IMR-90 (cell line): ENCODE measurements at regions not wholly inside any gene's neighbourhood (a gene's known extent, or its start where the extent isn't known, plus 50 kb on each side); places are given as distances from the start of the nearest gene placed in this dataset.

Experiments
- ATAC-seq: fragments of 200-7000 bp; cut with Tn5 transposase; 2 replicates; pipeline ENCODE4 v1.9.1; 2020; ENCODE audit warnings: low read depth, mild to moderate bottlenecking, moderate library complexity
- BruUV-seq: library from RNA; stranded (reverse); fragments of 400-500 nt; replicated peaks from 2 replicates; lab custom pipeline; 2021; lab: Mats Ljungman, UMichigan
- CTCF ChIA-PET: fragments of 300-600 bp; formaldehyde crosslinking; extraction: SDS; loops from one replicate; lab custom pipeline; 2021; ENCODE audit warnings: antibody characterized with exemption; lab: Yijun Ruan, JAX
- POLR2A ChIA-PET: fragments of 300-600 bp; sonication (Branson Sonifier 250); formaldehyde crosslinking; loops from one replicate; lab custom pipeline; 2022; ENCODE audit warnings: antibody characterized with exemption; ENCODE audit not compliant: unreplicated experiment; lab: Charles Lee
- DNase-seq: peaks from one replicate; pipeline ENCODE4 v3.0.0; 2013
- H2AFZ ChIP-seq: replicated peaks from 2 replicates; pipeline ENCODE3; 2013; ENCODE audit warnings: low read length, mild to moderate bottlenecking; ENCODE audit not compliant: poor library complexity
- H2AK5ac ChIP-seq: 2 replicates; pipeline ENCODE4 v1.6.1; 2013; ENCODE audit warnings: low read depth, low read length, inconsistent platforms
- H2AK9ac ChIP-seq: replicated peaks from 2 replicates; pipeline ENCODE3; 2013; ENCODE audit warnings: mild to moderate bottlenecking, low read depth, low read length, moderate library complexity; ENCODE audit not compliant: poor library complexity
- H2BK120ac ChIP-seq: 2 replicates; pipeline ENCODE4 v1.6.1; 2013; ENCODE audit warnings: low read depth, low read length, inconsistent platforms
- H2BK15ac ChIP-seq: 3 replicates; pipeline ENCODE4 v1.6.1; 2013; ENCODE audit warnings: low read depth, low read length, inconsistent platforms
- H2BK20ac ChIP-seq: 2 replicates; pipeline ENCODE4 v1.6.1; 2013; ENCODE audit warnings: low read depth, mild to moderate bottlenecking, inconsistent platforms, low read length, moderate library complexity
- H2BK5ac ChIP-seq: 2 replicates; pipeline ENCODE4 v1.6.1; 2013; ENCODE audit warnings: mild to moderate bottlenecking, low read depth, low read length, inconsistent platforms; ENCODE audit not compliant: poor library complexity, severe bottlenecking
- H3K14ac ChIP-seq: replicated peaks from 2 replicates; pipeline ENCODE4 v1.6.1; 2013; ENCODE audit warnings: low read depth, low read length, inconsistent platforms
- H3K18ac ChIP-seq: 2 replicates; pipeline ENCODE4 v1.6.1; 2013; ENCODE audit warnings: low read depth, low read length, control low read depth
- H3K23ac ChIP-seq: 2 replicates; pipeline ENCODE4 v1.6.1; 2013; ENCODE audit warnings: low read depth, low read length, inconsistent platforms
- H3K27ac ChIP-seq: 2 replicates; pipeline ENCODE4 v1.5.1; 2013; ENCODE audit warnings: mild to moderate bottlenecking, control low read depth, low read length; ENCODE audit not compliant: insufficient read depth
- H3K27me3 ChIP-seq: 2 replicates; pipeline ENCODE4 v1.6.1; 2013; ENCODE audit warnings: low read length; ENCODE audit not compliant: control insufficient read depth, insufficient read depth
- H3K36me3 ChIP-seq: 2 replicates; pipeline ENCODE4 v1.6.1; 2013; ENCODE audit warnings: low read length, mixed read lengths; ENCODE audit not compliant: control insufficient read depth, insufficient read depth
- H3K4ac ChIP-seq: 2 replicates; pipeline ENCODE4 v1.6.1; 2013; ENCODE audit warnings: low read depth, low read length, inconsistent platforms
- H3K4me1 ChIP-seq: 2 replicates; pipeline ENCODE4 v1.6.1; 2013; ENCODE audit warnings: low read length, mixed read lengths; ENCODE audit not compliant: control insufficient read depth, insufficient read depth
- H3K4me2 ChIP-seq: 2 replicates; pipeline ENCODE4 v1.6.1; 2013; ENCODE audit warnings: low read depth, mild to moderate bottlenecking, control low read depth, low read length, moderate library complexity
- H3K4me3 ChIP-seq: 2 replicates; pipeline ENCODE4 v1.5.1; 2013; ENCODE audit warnings: low read depth, mild to moderate bottlenecking, control low read depth, low read length, moderate library complexity; ENCODE audit not compliant: insufficient read depth
- H3K56ac ChIP-seq: 2 replicates; pipeline ENCODE4 v1.6.1; 2013; ENCODE audit warnings: low read length, inconsistent platforms; ENCODE audit not compliant: insufficient read depth; ENCODE audit errors: extremely low read depth
- H3K79me1 ChIP-seq, 2 experiments: 2 replicates each; pipeline ENCODE4 v1.6.1; 2013; ENCODE audit warnings: low read length in 2 of 2, inconsistent platforms in 1 of 2, low read depth in 1 of 2
- H3K9ac ChIP-seq: 2 replicates; pipeline ENCODE4 v1.6.1; 2013; ENCODE audit warnings: low read depth, low read length, control low read depth
- H3K9me1 ChIP-seq: 2 replicates; pipeline ENCODE4 v1.6.1; 2013; ENCODE audit warnings: low read length, inconsistent platforms; ENCODE audit not compliant: insufficient read depth
- H3K9me3 ChIP-seq: 2 replicates; pipeline ENCODE4 v1.6.1; 2013; ENCODE audit warnings: low read length; ENCODE audit not compliant: control insufficient read depth, insufficient read depth
- H4K20me1 ChIP-seq: 2 replicates; pipeline ENCODE4 v1.6.1; 2013; ENCODE audit warnings: low read length, inconsistent platforms; ENCODE audit not compliant: insufficient read depth
- H4K5ac ChIP-seq: 2 replicates; pipeline ENCODE4 v1.6.1; 2013; ENCODE audit warnings: mild to moderate bottlenecking, low read depth, low read length, control low read depth
- H4K8ac ChIP-seq, 2 experiments: 2 replicates each; pipeline ENCODE4 v1.6.1; 2013; ENCODE audit warnings: low read depth in 2 of 2, low read length in 2 of 2, control low read depth in 1 of 2, inconsistent platforms in 1 of 2
- H4K91ac ChIP-seq: 2 replicates; pipeline ENCODE4 v1.6.1; 2013; ENCODE audit warnings: low read depth, low read length, inconsistent platforms; ENCODE audit not compliant: insufficient read depth
- BHLHE40 ChIP-seq: fragments of 150-350 bp; IDR thresholded peaks from 2 replicates; pipeline ENCODE4 v1.6.1; 2016; ENCODE audit warnings: mild to moderate bottlenecking, low read depth, low read length
- CEBPB ChIP-seq: IDR thresholded peaks from 2 replicates; pipeline ENCODE4 v1.6.1; 2012; ENCODE audit warnings: low read depth, low read length, improper control_type of control experiment
- CHD1 ChIP-seq: IDR thresholded peaks from 2 replicates; pipeline ENCODE4 v1.6.1; 2012; ENCODE audit warnings: low read depth, low read length, improper control_type of control experiment
- FOS ChIP-seq: fragments of 150-350 bp; IDR thresholded peaks from 2 replicates; pipeline ENCODE4 v1.6.1; 2016; ENCODE audit warnings: low read depth, low read length
- MAFK ChIP-seq: IDR thresholded peaks from 2 replicates; pipeline ENCODE4 v1.6.1; 2012; ENCODE audit warnings: low read depth, low read length, improper control_type of control experiment
- MAZ ChIP-seq: IDR thresholded peaks from 2 replicates; pipeline ENCODE4 v1.6.1; 2012; ENCODE audit warnings: low read depth, mild to moderate bottlenecking, low read length, improper control_type of control experiment, moderate library complexity, borderline replicate concordance
- MXI1 ChIP-seq: IDR thresholded peaks from 2 replicates; pipeline ENCODE4 v1.6.1; 2012; ENCODE audit warnings: low read depth, mild to moderate bottlenecking, low read length, moderate library complexity, borderline replicate concordance
- NFE2L2 ChIP-seq: fragments of 150-350 bp; IDR thresholded peaks from 2 replicates; pipeline ENCODE4 v1.6.1; 2016; ENCODE audit warnings: low read depth, mild to moderate bottlenecking, low read length
- POLR2A ChIP-seq: IDR thresholded peaks from 2 replicates; pipeline ENCODE4 v1.6.1; 2012; ENCODE audit warnings: mild to moderate bottlenecking, low read depth, low read length
- RAD21 ChIP-seq: IDR thresholded peaks from 2 replicates; pipeline ENCODE4 v1.6.1; 2012; ENCODE audit warnings: low read length, improper control_type of control experiment
- RCOR1 ChIP-seq: IDR thresholded peaks from 2 replicates; pipeline ENCODE4 v1.6.1; 2012; ENCODE audit warnings: mild to moderate bottlenecking, low read length, improper control_type of control experiment; ENCODE audit not compliant: insufficient replicate concordance
- RFX5 ChIP-seq: IDR thresholded peaks from 2 replicates; pipeline ENCODE4 v1.8.0; 2012; ENCODE audit warnings: low read depth, mild to moderate bottlenecking, low read length, moderate library complexity
- SMC3 ChIP-seq: fragments of 150-350 bp; IDR thresholded peaks from 2 replicates; pipeline ENCODE4 v1.6.1; 2016; ENCODE audit warnings: low read depth, mild to moderate bottlenecking, antibody characterized with exemption, low read length, moderate library complexity
- WGBS, 2 experiments: methylation state at CpG; one replicate each; pipeline versions ENCODE4 v1.1.5 to v1.1.7; 2013; ENCODE audit warnings: missing lambda C conversion rate in 2 of 2; ENCODE audit not compliant: insufficient read length in 1 of 2; ENCODE audit errors: extremely low coverage in 2 of 2; 5-methylcytosine and 5-hydroxymethylcytosine counted together
- dilution Hi-C: fragments of 300-500 bp; cut with HindIII; formaldehyde crosslinking; loops from one replicate; pipeline ENCODE4 v1.14.3; 2018; ENCODE audit warnings: low sequenced_read_pairs; ENCODE audit not compliant: unreplicated experiment
- in situ Hi-C: fragments of 300-500 bp; cut with MboI; formaldehyde crosslinking; loops from 3 replicates; pipeline ENCODE4 v1.14.3; 2019; ENCODE audit warnings: low sequenced_read_pairs, inconsistent platforms, mixed read lengths
- intact Hi-C: fragments of 100-400 bp; cut with micrococcal nuclease; formaldehyde crosslinking; loops from 2 replicates; pipeline ENCODE4 v1.10.0; 2022
- TF ChIP-seq, protein P1 (sequence below): conservative IDR thresholded peaks from 2 replicates; pipeline ENCODE4 v1.5.1; 2012; ENCODE audit warnings: mild to moderate bottlenecking, low read depth, low read length, improper control_type of control experiment
- TF ChIP-seq, protein P2 (sequence below): fragments of 150-350 bp; IDR thresholded peaks from 2 replicates; pipeline ENCODE4 v1.6.1; 2017; ENCODE audit warnings: mild to moderate bottlenecking, antibody characterized with exemption, low read length, low read depth
- TF ChIP-seq, protein P3 (sequence below): fragments of 150-350 bp; IDR thresholded peaks from 2 replicates; pipeline ENCODE4 v1.6.1; 2016; ENCODE audit warnings: low read depth, mild to moderate bottlenecking, low read length, moderate library complexity, borderline replicate concordance

DNA sequence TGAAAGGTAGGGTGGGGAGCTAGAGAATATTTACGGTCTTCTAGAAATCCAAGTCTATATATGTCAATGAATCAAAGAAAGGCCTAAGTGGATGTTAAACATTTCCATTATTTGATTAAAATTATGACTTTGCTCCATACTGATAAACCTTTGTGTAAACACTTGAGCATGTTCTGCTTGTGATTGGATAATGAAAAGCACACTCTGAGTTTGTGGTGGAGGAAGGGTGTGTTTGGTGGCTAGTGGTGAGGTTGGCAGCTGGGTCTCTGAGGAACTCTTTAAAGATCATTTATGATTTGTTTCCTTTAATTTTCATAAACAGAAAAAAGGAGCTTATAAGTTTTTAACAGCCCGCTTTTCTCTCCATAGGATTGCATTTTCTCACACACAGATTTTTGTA is 84.7 kb downstream of the RFPL4B start:
- Histone ChIP-seq H3K18ac (no peak overlapping the region), H2BK20ac (no peak overlapping the region), H3K9ac (no peak overlapping the region), H3K9me1 (no peaks in the 10 kb centered on the region), H3K79me1 (no peaks in the 10 kb centered on the region), H3K36me3 (no peaks in the 10 kb centered on the region), H4K8ac (no peak overlapping the region), H3K27ac (no peak overlapping the region), H2BK5ac (no peak overlapping the region), H3K4ac (no peak overlapping the region), H3K14ac (no peak overlapping the region), H3K9me3 (0 out of 2 replicates have a peak, but pooled peaks cover 1% of the 10 kb centered on the region), H2AFZ (no peak overlapping the region), H3K4me3 (no peak overlapping the region), H4K20me1 (no peaks in the 10 kb centered on the region), H3K4me2 (no peak overlapping the region), H4K5ac (no peak overlapping the region), H3K56ac (no peak overlapping the region), H2BK15ac (no peak overlapping the region), H2BK120ac (no peak overlapping the region), H3K27me3 (no peaks in the 10 kb centered on the region), H2AK5ac (no peak overlapping the region), H3K4me1 (no peaks in the 10 kb centered on the region; the same call in 1 of the 2 replicates), H4K91ac (no peak overlapping the region), H2AK9ac (no peak overlapping the region), H3K23ac (no peak overlapping the region)
- DNase-seq, result no peak
- in situ Hi-C loops (no loop called here), intact Hi-C loops (no loop called here), dilution Hi-C loops (no loop called here)
- WGBS, 2 experiments, result no CpG with 5 or more reads among the region's 2 CpGs
- ATAC-seq, result no peak
- ChIA-PET CTCF (no interaction called here), POLR2A (no interaction called here)
- BruUV-seq, result no TSS peak
- TF ChIP-seq, protein P1, sequence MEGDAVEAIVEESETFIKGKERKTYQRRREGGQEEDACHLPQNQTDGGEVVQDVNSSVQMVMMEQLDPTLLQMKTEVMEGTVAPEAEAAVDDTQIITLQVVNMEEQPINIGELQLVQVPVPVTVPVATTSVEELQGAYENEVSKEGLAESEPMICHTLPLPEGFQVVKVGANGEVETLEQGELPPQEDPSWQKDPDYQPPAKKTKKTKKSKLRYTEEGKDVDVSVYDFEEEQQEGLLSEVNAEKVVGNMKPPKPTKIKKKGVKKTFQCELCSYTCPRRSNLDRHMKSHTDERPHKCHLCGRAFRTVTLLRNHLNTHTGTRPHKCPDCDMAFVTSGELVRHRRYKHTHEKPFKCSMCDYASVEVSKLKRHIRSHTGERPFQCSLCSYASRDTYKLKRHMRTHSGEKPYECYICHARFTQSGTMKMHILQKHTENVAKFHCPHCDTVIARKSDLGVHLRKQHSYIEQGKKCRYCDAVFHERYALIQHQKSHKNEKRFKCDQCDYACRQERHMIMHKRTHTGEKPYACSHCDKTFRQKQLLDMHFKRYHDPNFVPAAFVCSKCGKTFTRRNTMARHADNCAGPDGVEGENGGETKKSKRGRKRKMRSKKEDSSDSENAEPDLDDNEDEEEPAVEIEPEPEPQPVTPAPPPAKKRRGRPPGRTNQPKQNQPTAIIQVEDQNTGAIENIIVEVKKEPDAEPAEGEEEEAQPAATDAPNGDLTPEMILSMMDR, result no peak
- TF ChIP-seq MXI1 (no peak), SMC3 (no peak), POLR2A (no peak), MAZ (no peak), RAD21 (no peak), CHD1 (no peak), FOS (no peak), MAFK (no peak), NFE2L2 (no peak), CEBPB (no peak), RFX5 (no peak), RCOR1 (no peak), BHLHE40 (no peak)
- TF ChIP-seq, protein P2, sequence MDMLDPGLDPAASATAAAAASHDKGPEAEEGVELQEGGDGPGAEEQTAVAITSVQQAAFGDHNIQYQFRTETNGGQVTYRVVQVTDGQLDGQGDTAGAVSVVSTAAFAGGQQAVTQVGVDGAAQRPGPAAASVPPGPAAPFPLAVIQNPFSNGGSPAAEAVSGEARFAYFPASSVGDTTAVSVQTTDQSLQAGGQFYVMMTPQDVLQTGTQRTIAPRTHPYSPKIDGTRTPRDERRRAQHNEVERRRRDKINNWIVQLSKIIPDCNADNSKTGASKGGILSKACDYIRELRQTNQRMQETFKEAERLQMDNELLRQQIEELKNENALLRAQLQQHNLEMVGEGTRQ, result no peak
- TF ChIP-seq, protein P3, sequence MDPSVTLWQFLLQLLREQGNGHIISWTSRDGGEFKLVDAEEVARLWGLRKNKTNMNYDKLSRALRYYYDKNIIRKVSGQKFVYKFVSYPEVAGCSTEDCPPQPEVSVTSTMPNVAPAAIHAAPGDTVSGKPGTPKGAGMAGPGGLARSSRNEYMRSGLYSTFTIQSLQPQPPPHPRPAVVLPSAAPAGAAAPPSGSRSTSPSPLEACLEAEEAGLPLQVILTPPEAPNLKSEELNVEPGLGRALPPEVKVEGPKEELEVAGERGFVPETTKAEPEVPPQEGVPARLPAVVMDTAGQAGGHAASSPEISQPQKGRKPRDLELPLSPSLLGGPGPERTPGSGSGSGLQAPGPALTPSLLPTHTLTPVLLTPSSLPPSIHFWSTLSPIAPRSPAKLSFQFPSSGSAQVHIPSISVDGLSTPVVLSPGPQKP, result no peak
